Testis (tissue), 2 donors: ENCODE measurements at regions not wholly inside any gene's neighbourhood (a gene's known extent, or its start where the extent isn't known, plus 50 kb on each side); places are given as distances from the start of the nearest gene placed in this dataset.

Experiments
- POLR2A ChIP-seq: fragments of 450-650 bp; IDR thresholded peaks from one replicate; pipeline ENCODE4 v1.6.1; 2017; ENCODE audit warnings: antibody characterized with exemption, mild to moderate bottlenecking, moderate library complexity
- TF ChIP-seq, protein P1 (sequence below), 3 experiments: fragments of 450-650 bp in 2 of 3; fragments of 200-600 bp in 1 of 3; sonication (generic) in 1 of 3; IDR thresholded peaks; one replicate each; pipeline ENCODE4 v1.5.1; 2016 to 2019; ENCODE audit warnings: antibody characterized with exemption in 3 of 3, mild to moderate bottlenecking in 2 of 3, moderate library complexity in 1 of 3

- TF ChIP-seq, protein P1, sequence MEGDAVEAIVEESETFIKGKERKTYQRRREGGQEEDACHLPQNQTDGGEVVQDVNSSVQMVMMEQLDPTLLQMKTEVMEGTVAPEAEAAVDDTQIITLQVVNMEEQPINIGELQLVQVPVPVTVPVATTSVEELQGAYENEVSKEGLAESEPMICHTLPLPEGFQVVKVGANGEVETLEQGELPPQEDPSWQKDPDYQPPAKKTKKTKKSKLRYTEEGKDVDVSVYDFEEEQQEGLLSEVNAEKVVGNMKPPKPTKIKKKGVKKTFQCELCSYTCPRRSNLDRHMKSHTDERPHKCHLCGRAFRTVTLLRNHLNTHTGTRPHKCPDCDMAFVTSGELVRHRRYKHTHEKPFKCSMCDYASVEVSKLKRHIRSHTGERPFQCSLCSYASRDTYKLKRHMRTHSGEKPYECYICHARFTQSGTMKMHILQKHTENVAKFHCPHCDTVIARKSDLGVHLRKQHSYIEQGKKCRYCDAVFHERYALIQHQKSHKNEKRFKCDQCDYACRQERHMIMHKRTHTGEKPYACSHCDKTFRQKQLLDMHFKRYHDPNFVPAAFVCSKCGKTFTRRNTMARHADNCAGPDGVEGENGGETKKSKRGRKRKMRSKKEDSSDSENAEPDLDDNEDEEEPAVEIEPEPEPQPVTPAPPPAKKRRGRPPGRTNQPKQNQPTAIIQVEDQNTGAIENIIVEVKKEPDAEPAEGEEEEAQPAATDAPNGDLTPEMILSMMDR (IDR thresholded peaks at IDR 0.05), result no peak
- TF ChIP-seq POLR2A, result no peak
Observed at GRCh38 chr1:118504867-118505266, 319.8 kb upstream of the SPAG17 start.
